OCI-LY1 (cell line): ENCODE measurements at regions not wholly inside any gene's neighbourhood (a gene's known extent, or its start where the extent isn't known, plus 50 kb on each side); places are given as distances from the start of the nearest gene placed in this dataset.

Source experiments
- H2AFZ ChIP-seq: fragments of 200-600 bp; sonication (generic), shearing (Covaris generic); 2 replicates; pipeline ENCODE4 v1.6.0; 2014; ENCODE audit warnings: antibody characterized with exemption, mild to moderate bottlenecking, low read length
- H3F3A ChIP-seq: fragments of 200-600 bp; sonication (generic), shearing (Covaris generic); 2 replicates; pipeline ENCODE4 v1.6.0; 2014; ENCODE audit warnings: mild to moderate bottlenecking, antibody characterized with exemption, low read length, moderate library complexity; ENCODE audit not compliant: insufficient read depth
- H3K27ac ChIP-seq: fragments of 200-600 bp; sonication (generic); 2 replicates; pipeline ENCODE4 v1.5.1; 2014; ENCODE audit warnings: low read length, mixed run types, mild to moderate bottlenecking, low read depth; ENCODE audit not compliant: poor library complexity, severe bottlenecking
- H3K27me3 ChIP-seq: fragments of 200-600 bp; sonication (generic); 2 replicates; pipeline ENCODE4 v1.6.0; 2014; ENCODE audit warnings: antibody characterized with exemption, mild to moderate bottlenecking, low read length, moderate library complexity; ENCODE audit not compliant: insufficient read depth
- H3K36me3 ChIP-seq: fragments of 200-600 bp; sonication (generic); 2 replicates; pipeline ENCODE4 v1.6.1; 2014; ENCODE audit warnings: mild to moderate bottlenecking, antibody characterized with exemption, low read length, moderate library complexity, mixed read lengths; ENCODE audit not compliant: insufficient read depth
- H3K4me1 ChIP-seq: fragments of 200-600 bp; sonication (generic); 2 replicates; pipeline ENCODE4 v1.5.1; 2014; ENCODE audit warnings: mild to moderate bottlenecking, low read length, moderate library complexity; ENCODE audit not compliant: insufficient read depth, severe bottlenecking
- H3K4me2 ChIP-seq: fragments of 200-600 bp; sonication (generic), shearing (Covaris generic); 2 replicates; pipeline ENCODE4 v1.6.1; 2014; ENCODE audit warnings: low read length
- H3K4me3 ChIP-seq: fragments of 200-600 bp; sonication (generic); 2 replicates; pipeline ENCODE4 v1.5.1; 2014; ENCODE audit warnings: low read length, low read depth, mild to moderate bottlenecking, mixed read lengths; ENCODE audit not compliant: poor library complexity, severe bottlenecking
- H3K79me2 ChIP-seq: fragments of 200-600 bp; shearing (Covaris generic); 2 replicates; pipeline ENCODE4 v1.6.1; 2016; ENCODE audit warnings: mixed run types, low read length, mixed read lengths; ENCODE audit not compliant: insufficient read depth
- H3K9ac ChIP-seq: fragments of 200-600 bp; sonication (generic), shearing (Covaris generic); 2 replicates; pipeline ENCODE4 v1.6.1; 2014; ENCODE audit warnings: mild to moderate bottlenecking, low read length, mixed read lengths
- H3K9me2 ChIP-seq: fragments of 200-600 bp; sonication (generic), shearing (Covaris generic); 2 replicates; pipeline ENCODE4 v1.6.1; 2014; ENCODE audit warnings: low read depth, mild to moderate bottlenecking, low read length, mixed read lengths
- H3K9me3 ChIP-seq: fragments of 200-600 bp; shearing (Covaris generic); 2 replicates; pipeline ENCODE4 v1.6.1; 2014; ENCODE audit warnings: low read length, mixed read lengths
- H4K20me1 ChIP-seq: fragments of 200-600 bp; sonication (generic), shearing (Covaris generic); 2 replicates; pipeline ENCODE4 v1.6.0; 2016; ENCODE audit warnings: mild to moderate bottlenecking, low read length; ENCODE audit not compliant: insufficient read depth
- CTCF ChIP-seq: fragments of 200-600 bp; sonication (generic), shearing (Covaris generic); IDR thresholded peaks from 2 replicates; pipeline ENCODE4 v1.5.1; 2017; ENCODE audit warnings: mild to moderate bottlenecking, antibody characterized with exemption, low read length, moderate library complexity, mixed read lengths
- EZH2 ChIP-seq: fragments of 200-600 bp; sonication (generic), shearing (Covaris generic); IDR thresholded peaks from 2 replicates; pipeline ENCODE4 v1.8.0; 2017; ENCODE audit warnings: borderline replicate concordance, mixed run types, mild to moderate bottlenecking, antibody characterized with exemption, low read length, moderate library complexity, mixed read lengths

- Histone ChIP-seq H3K9ac (no peak overlapping the region), H3K36me3 (no peaks in the 10 kb centered on the region), H3K4me3 (no peak overlapping the region), H3K27ac (no peak overlapping the region), H2AFZ (no peak overlapping the region), H3K79me2 (no peaks in the 10 kb centered on the region), H3F3A (no peaks in the 10 kb centered on the region), H3K4me2 (no peak overlapping the region), H3K9me3 (no peaks in the 10 kb centered on the region), H3K27me3 (no peaks in the 10 kb centered on the region), H3K9me2 (no peaks in the 10 kb centered on the region), H3K4me1 (peaks cover 5% of the 10 kb centered on the region), H4K20me1 (no peaks in the 10 kb centered on the region)
- no peak for TF ChIP-seq CTCF
- no peak for TF ChIP-seq EZH2
These were observed 56.7 kb upstream of the LRFN5 start for GRCh38 chr14:41549821-41550607.

GRCh38 chr14:41549282-41549681, 57.4 kb upstream of the LRFN5 start:
- Histone ChIP-seq H3K4me3 (no peak overlapping the region), H3K4me1 (peaks cover 5% of the 10 kb centered on the region), H3K36me3 (no peaks in the 10 kb centered on the region), H3K4me2 (no peak overlapping the region), H3K27me3 (no peaks in the 10 kb centered on the region), H2AFZ (no peak overlapping the region), H3K27ac (no peak overlapping the region), H3K9me3 (no peaks in the 10 kb centered on the region), H3F3A (no peaks in the 10 kb centered on the region), H3K79me2 (no peaks in the 10 kb centered on the region), H3K9me2 (no peaks in the 10 kb centered on the region), H4K20me1 (no peaks in the 10 kb centered on the region), H3K9ac (no peak overlapping the region)
- TF ChIP-seq CTCF (no peak), EZH2 (no peak)

- Histone ChIP-seq H3K79me2 (no peaks in the 10 kb centered on the region), H3K4me1 (peaks cover 5% of the 10 kb centered on the region), H4K20me1 (no peaks in the 10 kb centered on the region), H3K4me2 (no peak overlapping the region), H3K4me3 (no peak overlapping the region), H2AFZ (no peak overlapping the region), H3K27ac (no peak overlapping the region), H3K9me3 (no peaks in the 10 kb centered on the region), H3K36me3 (no peaks in the 10 kb centered on the region), H3K9me2 (no peaks in the 10 kb centered on the region), H3K9ac (no peak overlapping the region), H3K27me3 (no peaks in the 10 kb centered on the region), H3F3A (no peaks in the 10 kb centered on the region)
- no peak for TF ChIP-seq CTCF
- no peak for TF ChIP-seq EZH2
These were observed 58.0 kb upstream of the LRFN5 start for GRCh38 chr14:41548666-41549065.
